NCI-H1694 (cell line): ENCODE measurements at regions not wholly inside any gene's neighbourhood (a gene's known extent, or its start where the extent isn't known, plus 50 kb on each side); places are given as distances from the start of the nearest gene placed in this dataset.
"Not testable (repeated sequence)": the region's sequence is repeated elsewhere in the genome, so short reads cannot be mapped to it uniquely, and the experiment has no call there.

Experiments
- DNase-seq: peaks from one replicate; lab custom pipeline; 2025; lab: John Stamatoyannopoulos, UW

DNA sequence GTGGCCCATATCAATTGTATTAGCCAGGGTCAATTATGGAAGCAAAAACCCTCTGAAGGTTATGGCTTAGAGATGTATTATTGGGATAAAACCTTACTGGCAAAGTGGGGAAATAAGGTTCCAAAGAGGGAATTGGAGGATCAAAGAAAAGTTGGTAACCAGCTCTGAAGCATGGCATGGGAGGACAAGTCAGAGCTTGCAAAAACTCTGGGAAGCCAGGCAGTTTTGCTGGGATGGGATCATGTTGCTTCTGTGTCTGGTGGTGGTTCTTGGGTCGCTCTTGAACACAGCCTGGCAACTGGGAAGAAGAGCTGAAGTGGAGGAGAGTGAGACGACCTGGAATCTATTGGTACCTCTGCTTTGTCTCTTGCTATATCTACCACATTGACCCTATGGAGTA, 162.6 kb downstream of the PMAIP1 start:
- DNase-seq = no peak

- DNase-seq = no peak
These were observed 160.8 kb downstream of the PMAIP1 start for GRCh38 chr18:60060578-60060977.

- no peak for DNase-seq
These were observed 160.2 kb downstream of the PMAIP1 start for GRCh38 chr18:60060026-60060425.

- DNase-seq = no peak
These were observed 159.4 kb downstream of the PMAIP1 start for GRCh38 chr18:60059216-60059615.

GRCh38 chr18:60053747-60054304, 154.0 kb downstream of the PMAIP1 start:
- DNase-seq = no peak

DNA sequence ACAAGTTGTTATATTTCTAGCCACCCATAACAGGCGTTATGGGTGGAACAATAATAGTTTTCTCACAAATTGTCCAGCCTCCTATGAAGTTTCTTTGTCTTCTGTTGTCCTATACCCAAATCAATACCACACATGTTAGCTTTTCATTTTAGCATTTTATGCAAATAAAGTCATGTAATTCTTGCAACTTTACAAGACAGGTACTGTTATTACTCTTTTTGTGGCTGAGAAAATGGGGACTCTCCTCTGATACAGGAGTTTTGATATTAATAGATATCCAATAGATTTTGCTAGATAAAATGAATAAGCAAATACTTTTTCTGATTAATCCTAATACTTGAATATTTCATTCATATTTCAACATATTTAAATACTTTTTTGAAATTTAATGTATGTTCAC, 151.0 kb downstream of the PMAIP1 start:
- DNase-seq = no peak

- no peak for DNase-seq
These were observed 149.4 kb downstream of the PMAIP1 start for GRCh38 chr18:60049172-60049571.

DNA sequence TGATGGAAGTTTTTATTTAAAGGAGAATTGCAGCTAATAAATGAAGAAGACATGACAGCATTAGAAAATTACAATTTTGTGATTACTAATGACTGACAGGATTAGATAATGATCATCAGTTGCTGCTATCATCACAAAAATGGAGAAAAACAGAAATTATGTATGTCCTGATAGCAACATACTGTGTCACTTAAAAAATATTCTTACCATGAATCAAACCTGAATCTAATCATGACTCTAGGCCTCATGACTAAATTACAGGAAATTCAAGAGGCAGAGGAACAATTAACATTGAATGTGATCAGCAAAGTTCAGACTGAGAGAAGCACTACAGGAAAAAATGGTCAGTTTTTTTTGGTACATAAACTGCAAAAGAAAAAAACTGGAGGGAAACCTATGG, 147.8 kb downstream of the PMAIP1 start:
- DNase-seq = no peak

- no peak for DNase-seq
These were observed 144.7 kb downstream of the PMAIP1 start for GRCh38 chr18:60044290-60045006.

- no peak for DNase-seq
These were observed 141.2 kb downstream of the PMAIP1 start for GRCh38 chr18:60040971-60041370.

GRCh38 chr18:60038731-60039130, 138.9 kb downstream of the PMAIP1 start:
- DNase-seq = no peak

GRCh38 chr18:60027397-60027796, 127.6 kb downstream of the PMAIP1 start:
- no peak for DNase-seq

GRCh38 chr18:60024857-60025256, 125.1 kb downstream of the PMAIP1 start:
- no peak for DNase-seq

DNA sequence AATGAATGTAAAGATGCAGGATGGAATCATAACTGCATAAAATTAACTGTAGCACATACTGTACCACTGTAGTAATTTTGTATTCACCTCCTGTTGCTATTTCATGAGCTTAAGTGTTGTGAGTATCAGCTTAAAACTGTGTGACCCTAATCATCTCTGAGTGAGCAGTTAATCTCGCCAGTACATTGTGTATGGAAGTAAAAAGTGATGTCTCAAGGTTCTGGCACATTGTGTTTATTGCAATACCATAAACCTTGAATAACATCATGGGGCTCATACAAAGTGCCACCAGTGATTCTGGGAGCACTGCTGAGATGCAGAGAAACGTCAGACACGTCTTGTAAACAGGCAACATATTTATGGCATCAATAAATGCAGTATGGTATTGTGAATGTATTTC, 124.5 kb downstream of the PMAIP1 start:
- no peak for DNase-seq

- no peak for DNase-seq
These were observed 123.0 kb downstream of the PMAIP1 start for GRCh38 chr18:60022671-60023276.

GRCh38 chr18:60021556-60021955, 121.8 kb downstream of the PMAIP1 start:
- no peak for DNase-seq

- DNase-seq = no peak
These were observed 120.5 kb downstream of the PMAIP1 start for GRCh38 chr18:60020107-60020925.

DNA sequence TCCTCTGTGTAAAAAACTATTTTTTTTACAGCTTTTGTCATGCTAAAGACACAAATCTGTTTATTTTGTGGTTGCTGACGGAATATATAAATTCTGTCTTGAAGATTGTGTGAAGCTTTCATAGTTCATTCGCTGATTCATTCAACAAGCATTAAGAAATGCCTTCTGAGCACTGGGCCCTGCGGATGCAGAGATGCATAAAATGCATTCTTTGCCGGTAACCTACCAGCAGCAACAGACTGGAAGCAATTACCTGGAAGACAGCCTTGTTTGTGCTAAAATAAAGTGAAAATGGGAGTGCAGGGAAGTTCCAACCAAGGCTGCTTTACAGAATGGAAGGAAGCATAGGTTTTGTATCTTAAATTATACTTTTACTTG, 119.7 kb downstream of the PMAIP1 start:
- DNase-seq = no peak

- no peak for DNase-seq
These were observed 119.0 kb downstream of the PMAIP1 start for GRCh38 chr18:60018618-60019462.

GRCh38 chr18:60018134-60018533, 118.3 kb downstream of the PMAIP1 start:
- DNase-seq = not testable (repeated sequence)

GRCh38 chr18:60017371-60017770, 117.6 kb downstream of the PMAIP1 start:
- DNase-seq = no peak

GRCh38 chr18:60015826-60016225, 116.0 kb downstream of the PMAIP1 start:
- not testable (repeated sequence) for DNase-seq
